Hematopoietic multipotent progenitor cell treated with erythropoietin and hydrocortisone succinate and interleukin-3 and kit ligand, for 8 days (in vitro differentiated cells): ENCODE measurements at regions not wholly inside any gene's neighbourhood (a gene's known extent, or its start where the extent isn't known, plus 50 kb on each side); places are given as distances from the start of the nearest gene placed in this dataset.

Experiments used
- DNase-seq: peaks from one replicate; pipeline ENCODE4 v3.0.0-alpha.2; 2015

- DNase-seq, result no peak
Measured at GRCh38 chr3:22495791-22496190, 707.3 kb upstream of the UBE2E2 start.

GRCh38 chr3:22496641-22497040 lies 706.5 kb upstream of the UBE2E2 start:
- no peak for DNase-seq

GRCh38 chr3:22506871-22507270 lies 696.3 kb upstream of the UBE2E2 start:
- no peak for DNase-seq

GRCh38 chr3:22507709-22508108 lies 695.4 kb upstream of the UBE2E2 start:
- no peak for DNase-seq

GRCh38 chr3:22523925-22524324 lies 679.2 kb upstream of the UBE2E2 start:
- no peak for DNase-seq

- no peak for DNase-seq
Measured at GRCh38 chr3:22526266-22526837, 676.8 kb upstream of the UBE2E2 start.

- DNase-seq, result no peak
Measured at GRCh38 chr3:22536541-22536940, 666.6 kb upstream of the UBE2E2 start.

- DNase-seq, result no peak
Measured at GRCh38 chr3:22537560-22537959, 665.6 kb upstream of the UBE2E2 start.

- DNase-seq, result no peak
Measured at GRCh38 chr3:22542311-22542710, 660.8 kb upstream of the UBE2E2 start.

GRCh38 chr3:22555753-22556435 lies 647.2 kb upstream of the UBE2E2 start:
- DNase-seq, result peak; percentile 98

GRCh38 chr3:22565393-22565792 lies 637.7 kb upstream of the UBE2E2 start:
- DNase-seq, result no peak

- no peak for DNase-seq
Measured at GRCh38 chr3:22568285-22568684, 634.8 kb upstream of the UBE2E2 start.

GRCh38 chr3:22569570-22569969 lies 633.6 kb upstream of the UBE2E2 start:
- DNase-seq, result no peak

GRCh38 chr3:22581007-22581406 lies 622.1 kb upstream of the UBE2E2 start:
- no peak for DNase-seq

GRCh38 chr3:22582266-22582665 lies 620.9 kb upstream of the UBE2E2 start:
- DNase-seq, result no peak

GRCh38 chr3:22585504-22585903 lies 617.6 kb upstream of the UBE2E2 start:
- peak; percentile 97 for DNase-seq

GRCh38 chr3:22585911-22586310 lies 617.2 kb upstream of the UBE2E2 start:
- DNase-seq, result peak; percentile 70

- DNase-seq, result no peak
Measured at GRCh38 chr3:22587446-22587845, 615.7 kb upstream of the UBE2E2 start.

GRCh38 chr3:22593638-22594037 lies 609.5 kb upstream of the UBE2E2 start:
- no peak for DNase-seq

GRCh38 chr3:22594990-22595389 lies 608.1 kb upstream of the UBE2E2 start:
- no peak for DNase-seq

GRCh38 chr3:22606461-22606860 lies 596.7 kb upstream of the UBE2E2 start:
- no peak for DNase-seq

GRCh38 chr3:22606938-22607337 lies 596.2 kb upstream of the UBE2E2 start:
- DNase-seq, result no peak

- DNase-seq, result no peak
Measured at GRCh38 chr3:22608093-22608492, 595.0 kb upstream of the UBE2E2 start.

GRCh38 chr3:22608721-22609120 lies 594.4 kb upstream of the UBE2E2 start:
- no peak for DNase-seq

GRCh38 chr3:22609139-22609538 lies 594.0 kb upstream of the UBE2E2 start:
- DNase-seq, result no peak
